GM10266 (cell line): ENCODE measurements at regions not wholly inside any gene's neighbourhood (a gene's known extent, or its start where the extent isn't known, plus 50 kb on each side); places are given as distances from the start of the nearest gene placed in this dataset.

ENCODE experiments used
- DNase-seq: peaks from one replicate; pipeline ENCODE4 v3.0.0; 2012; ENCODE audit errors: extremely low spot score
- CTCF ChIP-seq: IDR thresholded peaks from 2 replicates; pipeline ENCODE4 v1.5.1; 2012; ENCODE audit warnings: mild to moderate bottlenecking, low read depth; ENCODE audit not compliant: control insufficient read depth, insufficient read depth; ENCODE audit errors: missing control alignments

GRCh38 chr10:36765782-36766414 lies 359.5 kb upstream of the ANKRD30A start:
- TF ChIP-seq CTCF: no peak
- no peak for DNase-seq

GRCh38 chr10:36764823-36765222 lies 360.6 kb upstream of the ANKRD30A start:
- TF ChIP-seq CTCF: no peak
- DNase-seq: no peak

GRCh38 chr10:36761121-36761520 lies 364.3 kb upstream of the ANKRD30A start:
- DNase-seq: no peak
- TF ChIP-seq CTCF: no peak

- DNase-seq: no peak
- no peak for TF ChIP-seq CTCF
These were observed 366.1 kb upstream of the ANKRD30A start for GRCh38 chr10:36759141-36759805.

GRCh38 chr10:36748128-36748871 lies 377.1 kb upstream of the ANKRD30A start:
- no peak for TF ChIP-seq CTCF
- no peak for DNase-seq

- TF ChIP-seq CTCF: no peak
- DNase-seq: no peak
These were observed 385.4 kb upstream of the ANKRD30A start for GRCh38 chr10:36739884-36740445.
